MM.1S (cell line): ENCODE measurements at regions not wholly inside any gene's neighbourhood (a gene's known extent, or its start where the extent isn't known, plus 50 kb on each side); places are given as distances from the start of the nearest gene placed in this dataset.

ENCODE experiments used
- DNase-seq: peaks from one replicate; pipeline ENCODE4 v3.0.0-alpha.2; 2015
- H2AFZ ChIP-seq: fragments of 300-600 bp; sonication (generic); 2 replicates; pipeline ENCODE4 v1.6.0; 2016; ENCODE audit warnings: antibody characterized with exemption, low read length
- H3F3A ChIP-seq: fragments of 300-600 bp; sonication (generic); 2 replicates; pipeline ENCODE4 v1.6.1; 2016; ENCODE audit warnings: mild to moderate bottlenecking, antibody characterized with exemption, low read length, moderate library complexity, mixed read lengths; ENCODE audit not compliant: insufficient read depth
- H3K27ac ChIP-seq: fragments of 300-600 bp; sonication (generic); 2 replicates; pipeline ENCODE4 v1.5.1; 2016; ENCODE audit warnings: mild to moderate bottlenecking, low read length
- H3K27me3 ChIP-seq: fragments of 300-600 bp; sonication (generic); replicated peaks from 2 replicates; pipeline ENCODE4 v1.6.0; 2016; ENCODE audit warnings: low read length; ENCODE audit not compliant: insufficient read depth
- H3K36me3 ChIP-seq: fragments of 300-600 bp; sonication (generic); replicated peaks from 2 replicates; pipeline ENCODE4 v1.6.1; 2016; ENCODE audit warnings: mild to moderate bottlenecking, low read length, mixed read lengths; ENCODE audit not compliant: insufficient read depth
- H3K4me1 ChIP-seq: fragments of 300-600 bp; sonication (generic); 2 replicates; pipeline ENCODE4 v1.6.1; 2016; ENCODE audit warnings: low read length, mixed read lengths
- H3K4me2 ChIP-seq: fragments of 300-600 bp; sonication (generic); 2 replicates; pipeline ENCODE4 v1.6.0; 2016; ENCODE audit warnings: low read depth, low read length
- H3K4me3 ChIP-seq: fragments of 300-600 bp; sonication (generic); 2 replicates; pipeline ENCODE4 v1.5.1; 2016; ENCODE audit warnings: low read length, mixed read lengths
- H3K79me2 ChIP-seq: fragments of 300-600 bp; sonication (generic); 2 replicates; pipeline ENCODE4 v1.6.1; 2016; ENCODE audit warnings: mixed run types, low read length, mixed read lengths
- H3K9ac ChIP-seq: fragments of 300-600 bp; sonication (generic); 2 replicates; pipeline ENCODE4 v1.6.1; 2016; ENCODE audit warnings: low read length, mixed read lengths
- H3K9me2 ChIP-seq: fragments of 300-600 bp; sonication (generic); replicated peaks from 2 replicates; pipeline ENCODE4 v1.6.1; 2016; ENCODE audit warnings: mild to moderate bottlenecking, low read length, mixed read lengths; ENCODE audit not compliant: insufficient read depth
- H3K9me3 ChIP-seq: fragments of 300-600 bp; sonication (generic); replicated peaks from 2 replicates; pipeline ENCODE4 v1.6.1; 2016; ENCODE audit warnings: mild to moderate bottlenecking, low read length, mixed read lengths; ENCODE audit not compliant: insufficient read depth
- H4K20me1 ChIP-seq: fragments of 300-600 bp; sonication (generic); 2 replicates; pipeline ENCODE4 v1.6.1; 2016; ENCODE audit warnings: mild to moderate bottlenecking, low read length, moderate library complexity, mixed read lengths; ENCODE audit not compliant: insufficient read depth
- EZH2 ChIP-seq: fragments of 300-600 bp; sonication (generic); optimal IDR thresholded peaks from 2 replicates; pipeline ENCODE3; 2017; ENCODE audit warnings: low read depth, mild to moderate bottlenecking, antibody characterized with exemption, low read length, mixed read lengths
- EZH2phosphoT487 ChIP-seq: fragments of 300-600 bp; sonication (generic); IDR thresholded peaks from 2 replicates; pipeline ENCODE4 v1.6.1; 2018; ENCODE audit warnings: antibody characterized with exemption, low read length
- TF ChIP-seq, protein P1 (sequence below): fragments of 300-600 bp; sonication (generic); IDR thresholded peaks from 2 replicates; pipeline ENCODE4 v1.5.1; 2016; ENCODE audit warnings: antibody characterized with exemption, low read length, mixed read lengths

DNA sequence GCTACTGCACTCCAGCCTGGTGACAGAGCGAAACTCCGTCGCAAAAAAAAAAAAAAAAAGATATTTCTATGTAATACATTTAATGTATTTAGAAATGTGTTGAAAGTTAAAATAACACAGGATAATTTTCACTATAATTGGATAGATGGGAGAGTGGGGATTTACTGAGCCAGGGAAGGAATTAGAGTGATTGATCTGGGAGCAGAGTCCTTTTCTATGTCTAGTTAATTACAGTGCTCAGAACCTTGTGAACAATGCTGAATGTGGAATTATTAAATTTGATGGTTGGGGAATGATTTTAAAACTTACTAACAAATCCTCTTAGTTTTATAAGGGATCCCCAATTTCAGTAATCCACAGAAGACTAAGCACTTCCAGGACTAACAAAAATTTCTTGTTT is 239.7 kb downstream of the CSNK1G3 start:
- H3F3A ChIP-seq = no peaks in the 10 kb centered on the region
- H3K4me1 ChIP-seq = no peaks in the 10 kb centered on the region
- no peak overlapping the region for H3K9ac ChIP-seq
- H3K27me3 ChIP-seq = no peaks in the 10 kb centered on the region
- TF ChIP-seq, protein P1, sequence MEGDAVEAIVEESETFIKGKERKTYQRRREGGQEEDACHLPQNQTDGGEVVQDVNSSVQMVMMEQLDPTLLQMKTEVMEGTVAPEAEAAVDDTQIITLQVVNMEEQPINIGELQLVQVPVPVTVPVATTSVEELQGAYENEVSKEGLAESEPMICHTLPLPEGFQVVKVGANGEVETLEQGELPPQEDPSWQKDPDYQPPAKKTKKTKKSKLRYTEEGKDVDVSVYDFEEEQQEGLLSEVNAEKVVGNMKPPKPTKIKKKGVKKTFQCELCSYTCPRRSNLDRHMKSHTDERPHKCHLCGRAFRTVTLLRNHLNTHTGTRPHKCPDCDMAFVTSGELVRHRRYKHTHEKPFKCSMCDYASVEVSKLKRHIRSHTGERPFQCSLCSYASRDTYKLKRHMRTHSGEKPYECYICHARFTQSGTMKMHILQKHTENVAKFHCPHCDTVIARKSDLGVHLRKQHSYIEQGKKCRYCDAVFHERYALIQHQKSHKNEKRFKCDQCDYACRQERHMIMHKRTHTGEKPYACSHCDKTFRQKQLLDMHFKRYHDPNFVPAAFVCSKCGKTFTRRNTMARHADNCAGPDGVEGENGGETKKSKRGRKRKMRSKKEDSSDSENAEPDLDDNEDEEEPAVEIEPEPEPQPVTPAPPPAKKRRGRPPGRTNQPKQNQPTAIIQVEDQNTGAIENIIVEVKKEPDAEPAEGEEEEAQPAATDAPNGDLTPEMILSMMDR = no peak
- TF ChIP-seq EZH2phosphoT487 (no peak), EZH2 (no peak)
- no peak overlapping the region for H3K4me2 ChIP-seq
- H3K9me3 ChIP-seq = no peaks in the 10 kb centered on the region
- DNase-seq = no peak
- H3K79me2 ChIP-seq = no peaks in the 10 kb centered on the region
- H3K36me3 ChIP-seq = no peaks in the 10 kb centered on the region
- H2AFZ ChIP-seq = no peak overlapping the region
- no peaks in the 10 kb centered on the region for H3K9me2 ChIP-seq
- no peak overlapping the region for H3K27ac ChIP-seq
- no peaks in the 10 kb centered on the region for H4K20me1 ChIP-seq
- H3K4me3 ChIP-seq = no peak overlapping the region

DNA sequence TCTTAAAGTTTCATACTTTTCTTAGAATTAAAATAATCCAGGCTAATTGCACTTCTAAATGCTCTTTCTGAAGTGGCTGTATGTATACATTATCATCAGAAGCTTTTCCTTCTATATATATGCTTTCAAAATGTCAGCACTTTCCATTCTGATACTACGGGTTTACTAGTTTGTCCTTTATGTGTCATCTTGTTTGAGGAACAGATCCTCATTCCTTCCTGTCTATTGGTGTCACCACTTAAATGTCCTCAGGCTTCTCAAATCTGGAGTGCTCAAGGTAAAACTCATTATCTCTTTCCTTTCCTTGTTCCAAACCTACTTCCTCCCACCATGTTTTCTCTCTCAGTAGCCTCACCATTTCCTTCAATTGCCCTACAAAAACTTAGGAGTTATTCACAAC is 236.3 kb downstream of the CSNK1G3 start:
- Histone ChIP-seq H3K27ac (no peak overlapping the region), H3F3A (no peaks in the 10 kb centered on the region)

DNA sequence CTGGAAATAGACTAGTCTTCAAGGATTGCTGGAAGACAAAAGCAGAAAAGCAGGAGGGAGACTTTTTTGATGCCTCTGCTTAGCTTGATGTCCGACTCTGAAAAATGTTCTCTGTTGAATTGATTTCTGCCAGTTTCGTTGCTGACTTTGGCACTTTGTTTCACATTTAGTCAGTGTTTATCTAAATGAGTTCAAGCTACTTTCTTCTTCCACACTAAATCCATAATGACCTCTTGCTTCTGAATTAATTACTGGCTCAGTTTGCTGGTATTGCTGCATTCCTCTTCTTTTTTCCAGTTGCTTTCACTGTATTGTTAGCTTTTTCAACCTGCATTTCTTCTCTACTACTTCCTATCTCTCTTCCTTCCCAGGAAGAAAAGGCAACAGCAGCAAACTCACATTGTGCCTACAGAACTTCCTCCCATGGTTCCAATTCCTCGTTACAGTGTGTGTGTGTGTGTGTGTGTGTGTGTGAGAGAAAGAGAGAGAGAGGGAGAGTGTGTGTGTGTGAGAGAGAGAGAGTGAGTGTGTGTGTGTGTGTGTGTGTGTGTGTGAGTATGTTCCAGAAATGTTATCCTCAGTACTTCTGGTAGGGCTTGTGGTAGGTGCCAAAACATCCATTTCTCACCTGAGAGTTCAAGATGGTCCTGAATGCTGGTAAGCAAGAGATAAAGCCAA is 234.8 kb downstream of the CSNK1G3 start:
- H3K36me3 ChIP-seq = no peaks in the 10 kb centered on the region
- H4K20me1 ChIP-seq = no peaks in the 10 kb centered on the region
- no peak overlapping the region for H3K4me3 ChIP-seq
- no peak overlapping the region for H2AFZ ChIP-seq
- DNase-seq = no peak
- H3K9me3 ChIP-seq = no peaks in the 10 kb centered on the region
- H3K9ac ChIP-seq = no peak overlapping the region
- no peaks in the 10 kb centered on the region for H3K4me1 ChIP-seq
- no peak for TF ChIP-seq EZH2
- TF ChIP-seq, protein P1 = no peak
- TF ChIP-seq EZH2phosphoT487 = no peak
- no peaks in the 10 kb centered on the region for H3K79me2 ChIP-seq
- H3K4me2 ChIP-seq = no peak overlapping the region
- no peaks in the 10 kb centered on the region for H3K9me2 ChIP-seq
- no peaks in the 10 kb centered on the region for H3K27me3 ChIP-seq
- no peaks in the 10 kb centered on the region for H3F3A ChIP-seq
- no peak overlapping the region for H3K27ac ChIP-seq

More for the DNA sequence above, 236.3 kb downstream of the CSNK1G3 start:
- Histone ChIP-seq H3K4me2 (no peak overlapping the region), H3K4me3 (no peak overlapping the region), H3K9ac (no peak overlapping the region), H3K79me2 (no peaks in the 10 kb centered on the region), H2AFZ (no peak overlapping the region), H3K9me3 (no peaks in the 10 kb centered on the region), H3K27me3 (no peaks in the 10 kb centered on the region), H3K9me2 (no peaks in the 10 kb centered on the region), H3K36me3 (no peaks in the 10 kb centered on the region), H3K4me1 (no peaks in the 10 kb centered on the region), H4K20me1 (no peaks in the 10 kb centered on the region)
- TF ChIP-seq, protein P1 = no peak
- TF ChIP-seq EZH2phosphoT487 (no peak), EZH2 (no peak)
- no peak for DNase-seq
